SU-DHL-6 (cell line): ENCODE measurements at regions not wholly inside any gene's neighbourhood (a gene's known extent, or its start where the extent isn't known, plus 50 kb on each side); places are given as distances from the start of the nearest gene placed in this dataset.

Experiments
- CTCF ChIP-seq: fragments of 200-600 bp; sonication (generic); IDR thresholded peaks from one replicate; pipeline ENCODE4 v1.5.1; 2017; ENCODE audit warnings: antibody characterized with exemption, mild to moderate bottlenecking, low read length, moderate library complexity; ENCODE audit not compliant: insufficient read depth, poor library complexity, severe bottlenecking
- EZH2phosphoT487 ChIP-seq: fragments of 200-600 bp; sonication (generic), shearing (Covaris generic); conservative IDR thresholded peaks from 2 replicates; pipeline ENCODE4 v1.6.1; 2018; ENCODE audit warnings: mild to moderate bottlenecking, antibody characterized with exemption, low read length, moderate library complexity, mixed read lengths

GRCh38 chr13:57056601-57057180 is 84.0 kb upstream of the PRR20A start:
- TF ChIP-seq EZH2phosphoT487, result no peak
- no peak for TF ChIP-seq CTCF
